Tibial nerve (tissue), 4 donors: ENCODE measurements at regions not wholly inside any gene's neighbourhood (a gene's known extent, or its start where the extent isn't known, plus 50 kb on each side); places are given as distances from the start of the nearest gene placed in this dataset.

Experiments
- DNase-seq, 2 donors: peaks; one replicate each; pipeline ENCODE4 v3.0.0-alpha.2; 2019; ENCODE audit warnings: low spot score in 2 of 2
- H3K27ac ChIP-seq, 4 donors: fragments of 200-600 bp; sonication (generic) in 3 of 4; one replicate each; pipeline ENCODE4 v1.5.1; 2017 to 2019; ENCODE audit warnings: mild to moderate bottlenecking in 1 of 4
- H3K27me3 ChIP-seq, 2 donors: fragments of 200-600 bp; sonication (generic) in 1 of 2; one replicate each; pipeline versions ENCODE4 v1.5.1 to v1.6.0; 2017 to 2019
- H3K36me3 ChIP-seq, 3 donors: fragments of 200-600 bp; sonication (generic); one replicate each; pipeline ENCODE4 v1.5.1; 2018 to 2019
- H3K4me1 ChIP-seq, 4 donors: fragments of 200-600 bp; sonication (generic) in 3 of 4; one replicate each; pipeline ENCODE4 v1.5.1; 2017 to 2019
- H3K4me3 ChIP-seq, 4 donors: fragments of 200-600 bp; sonication (generic) in 3 of 4; one replicate each; pipeline ENCODE4 v1.5.1; 2017 to 2019; ENCODE audit warnings: mild to moderate bottlenecking in 1 of 4, moderate library complexity in 1 of 4
- H3K9me3 ChIP-seq, 4 donors: fragments of 200-600 bp; sonication (generic) in 3 of 4; one replicate each; pipeline ENCODE4 v1.5.1; 2017 to 2019
- EP300 ChIP-seq, 2 donors: sonication (generic); formaldehyde crosslinking; IDR thresholded peaks; one replicate each; pipeline ENCODE4 v1.6.1; 2017; ENCODE audit warnings: antibody characterized with exemption in 2 of 2, mild to moderate bottlenecking in 1 of 2
- POLR2A ChIP-seq, 2 donors: fragments of 450-650 bp; IDR thresholded peaks; one replicate each; pipeline ENCODE4 v1.6.1; 2017; ENCODE audit warnings: antibody characterized with exemption in 2 of 2, mild to moderate bottlenecking in 2 of 2, moderate library complexity in 2 of 2
- WGBS, 2 donors: methylation state at CpG; one replicate each; pipeline ENCODE4 v1.1.5; 2018; 5-methylcytosine and 5-hydroxymethylcytosine counted together
- TF ChIP-seq, protein P1 (sequence below), 5 experiments: fragments of 200-600 bp in 3 of 5; fragments of 450-650 bp in 2 of 5; sonication (generic) in 3 of 5; IDR thresholded peaks; one replicate each; pipeline ENCODE4 v1.5.1; 2016 to 2019; ENCODE audit warnings: antibody characterized with exemption in 5 of 5, mild to moderate bottlenecking in 3 of 5, moderate library complexity in 2 of 5

- WGBS, 2 donors = 50 to 54% methylated on average over 1 of the region's 1 CpG
- Histone ChIP-seq H3K4me1 (no peaks in the 10 kb centered on the region), H3K36me3 (no peaks in the 10 kb centered on the region), H3K27me3 (no peaks in the 10 kb centered on the region), H3K4me3 (no peak overlapping the region), H3K9me3 (peaks cover 0 to 17% (median 0%) of the 10 kb centered on the region in 4 donors), H3K27ac (no peak overlapping the region)
- DNase-seq = no peak
- no peak for TF ChIP-seq POLR2A (IDR thresholded peaks at IDR 0.05)
- no peak for TF ChIP-seq EP300 (IDR thresholded peaks at IDR 0.05)
- TF ChIP-seq, protein P1, sequence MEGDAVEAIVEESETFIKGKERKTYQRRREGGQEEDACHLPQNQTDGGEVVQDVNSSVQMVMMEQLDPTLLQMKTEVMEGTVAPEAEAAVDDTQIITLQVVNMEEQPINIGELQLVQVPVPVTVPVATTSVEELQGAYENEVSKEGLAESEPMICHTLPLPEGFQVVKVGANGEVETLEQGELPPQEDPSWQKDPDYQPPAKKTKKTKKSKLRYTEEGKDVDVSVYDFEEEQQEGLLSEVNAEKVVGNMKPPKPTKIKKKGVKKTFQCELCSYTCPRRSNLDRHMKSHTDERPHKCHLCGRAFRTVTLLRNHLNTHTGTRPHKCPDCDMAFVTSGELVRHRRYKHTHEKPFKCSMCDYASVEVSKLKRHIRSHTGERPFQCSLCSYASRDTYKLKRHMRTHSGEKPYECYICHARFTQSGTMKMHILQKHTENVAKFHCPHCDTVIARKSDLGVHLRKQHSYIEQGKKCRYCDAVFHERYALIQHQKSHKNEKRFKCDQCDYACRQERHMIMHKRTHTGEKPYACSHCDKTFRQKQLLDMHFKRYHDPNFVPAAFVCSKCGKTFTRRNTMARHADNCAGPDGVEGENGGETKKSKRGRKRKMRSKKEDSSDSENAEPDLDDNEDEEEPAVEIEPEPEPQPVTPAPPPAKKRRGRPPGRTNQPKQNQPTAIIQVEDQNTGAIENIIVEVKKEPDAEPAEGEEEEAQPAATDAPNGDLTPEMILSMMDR (IDR thresholded peaks at IDR 0.05) = no peak
Observed at GRCh38 chr9:1591310-1591709, 423.8 kb upstream of the SMARCA2 start.

GRCh38 chr9:1598270-1598669 lies 416.9 kb upstream of the SMARCA2 start:
- 76 to 78% methylated on average over 2 of the region's 2 CpGs for WGBS, 2 donors
- Histone ChIP-seq H3K9me3 (no peaks in the 10 kb centered on the region), H3K27me3 (no peaks in the 10 kb centered on the region), H3K4me3 (no peak overlapping the region), H3K36me3 (no peaks in the 10 kb centered on the region), H3K27ac (no peak overlapping the region), H3K4me1 (no peaks in the 10 kb centered on the region)
- TF ChIP-seq EP300 (IDR thresholded peaks at IDR 0.05) = no peak
- TF ChIP-seq POLR2A (IDR thresholded peaks at IDR 0.05) = no peak
- TF ChIP-seq, protein P1 (IDR thresholded peaks at IDR 0.05) = no peak
- no peak for DNase-seq

- Histone ChIP-seq H3K27me3 (no peaks in the 10 kb centered on the region), H3K9me3 (no peaks in the 10 kb centered on the region), H3K36me3 (no peaks in the 10 kb centered on the region), H3K4me3 (no peak overlapping the region), H3K27ac (no peak overlapping the region), H3K4me1 (no peaks in the 10 kb centered on the region)
- WGBS, 2 donors = 62 to 66% methylated on average over 2 of the region's 2 CpGs
- DNase-seq = no peak
- TF ChIP-seq, protein P1 (IDR thresholded peaks at IDR 0.05) = no peak
- TF ChIP-seq EP300 (IDR thresholded peaks at IDR 0.05) (no peak), POLR2A (IDR thresholded peaks at IDR 0.05) (no peak)
Observed at GRCh38 chr9:1599961-1600360, 415.2 kb upstream of the SMARCA2 start.

- no peaks in the 10 kb centered on the region for H3K36me3 ChIP-seq
- H3K9me3 ChIP-seq = no peaks in the 10 kb centered on the region
- peak in 1 of 2 donors; percentile 22 for DNase-seq
- H3K4me3 ChIP-seq = no peak overlapping the region
- H3K4me1 ChIP-seq = no peaks in the 10 kb centered on the region
- WGBS, 2 donors = 56 to 61% methylated on average over 5 of the region's 5 CpGs
- no peaks in the 10 kb centered on the region for H3K27me3 ChIP-seq
- H3K27ac ChIP-seq = no peak overlapping the region
- TF ChIP-seq, protein P1 (IDR thresholded peaks at IDR 0.05) = peak in 2 of 5 experiments; percentile 30 to 35
- TF ChIP-seq POLR2A (IDR thresholded peaks at IDR 0.05) = no peak
Observed at GRCh38 chr9:1604942-1605560, 410.1 kb upstream of the SMARCA2 start.

GRCh38 chr9:1606253-1606652 lies 408.9 kb upstream of the SMARCA2 start:
- H3K27ac ChIP-seq = no peak overlapping the region
- no peaks in the 10 kb centered on the region for H3K4me1 ChIP-seq
- H3K9me3 ChIP-seq = no peaks in the 10 kb centered on the region
- no peaks in the 10 kb centered on the region for H3K36me3 ChIP-seq
- WGBS, 2 donors = 31 to 34% methylated on average over 5 of the region's 5 CpGs
- H3K27me3 ChIP-seq = no peaks in the 10 kb centered on the region
- TF ChIP-seq EP300 (IDR thresholded peaks at IDR 0.05) (no peak), POLR2A (IDR thresholded peaks at IDR 0.05) (no peak)
- TF ChIP-seq, protein P1 (IDR thresholded peaks at IDR 0.05) = no peak
- no peak for DNase-seq
- H3K4me3 ChIP-seq = no peak overlapping the region
